ENCODE measurements at regions not wholly inside any gene's neighbourhood (a gene's known extent, or its start where the extent isn't known, plus 50 kb on each side); places are given as distances from the start of the nearest gene placed in this dataset.

- Histone ChIP-seq H3K27ac (ENCODE audit: low read length) (no peak overlapping the region), H3K4me3 (ENCODE audit: low read depth in 1 of 2, low read length in 2 of 2) (no peak overlapping the region), H3K27me3 (ENCODE audit: low read depth, low read length) (no peaks in the 10 kb centered on the region), H3K9me3 (ENCODE audit: control insufficient read depth in 1 of 2, low read length in 2 of 2) (no peaks in the 10 kb centered on the region), H3K4me1 (ENCODE audit: control insufficient read depth in 1 of 2, insufficient read depth in 2 of 2, low read length in 2 of 2) (no peaks in the 10 kb centered on the region), H3K36me3 (ENCODE audit: control insufficient read depth in 1 of 2, insufficient read depth in 2 of 2, low read length in 2 of 2) (no peaks in the 10 kb centered on the region)
Measured at GRCh38 chr12:90128526-90128925, 419.9 kb upstream of the ATP2B1 start.

GRCh38 chr12:90126125-90126524 lies 417.5 kb upstream of the ATP2B1 start:
- H3K4me3 ChIP-seq (ENCODE audit: low read depth in 1 of 2, low read length in 2 of 2): no peak overlapping the region
- no peaks in the 10 kb centered on the region for H3K36me3 ChIP-seq (ENCODE audit: control insufficient read depth in 1 of 2, insufficient read depth in 2 of 2, low read length in 2 of 2)
- H3K4me1 ChIP-seq (ENCODE audit: control insufficient read depth in 1 of 2, insufficient read depth in 2 of 2, low read length in 2 of 2): no peaks in the 10 kb centered on the region
- H3K27me3 ChIP-seq (ENCODE audit: low read depth, low read length): no peaks in the 10 kb centered on the region
- peaks cover 0 to 9% of the 10 kb centered on the region in 2 donors for H3K9me3 ChIP-seq (ENCODE audit: control insufficient read depth in 1 of 2, low read length in 2 of 2)
- no peak overlapping the region for H3K27ac ChIP-seq (ENCODE audit: low read length)

GRCh38 chr12:90124914-90125313 lies 416.3 kb upstream of the ATP2B1 start:
- Histone ChIP-seq H3K27me3 (ENCODE audit: low read depth, low read length) (no peaks in the 10 kb centered on the region), H3K36me3 (ENCODE audit: control insufficient read depth in 1 of 2, insufficient read depth in 2 of 2, low read length in 2 of 2) (no peaks in the 10 kb centered on the region), H3K4me1 (ENCODE audit: control insufficient read depth in 1 of 2, insufficient read depth in 2 of 2, low read length in 2 of 2) (no peaks in the 10 kb centered on the region), H3K4me3 (ENCODE audit: low read depth in 1 of 2, low read length in 2 of 2) (no peak overlapping the region), H3K9me3 (ENCODE audit: control insufficient read depth in 1 of 2, low read length in 2 of 2) (peaks cover 7 to 15% of the 10 kb centered on the region in 2 donors), H3K27ac (ENCODE audit: low read length) (no peak overlapping the region)

- no peak overlapping the region for H3K27ac ChIP-seq (ENCODE audit: low read length)
- no peaks in the 10 kb centered on the region for H3K4me1 ChIP-seq (ENCODE audit: control insufficient read depth in 1 of 2, insufficient read depth in 2 of 2, low read length in 2 of 2)
- H3K27me3 ChIP-seq (ENCODE audit: low read depth, low read length): no peaks in the 10 kb centered on the region
Measured at GRCh38 chr12:90124289-90124688, 415.7 kb upstream of the ATP2B1 start.

GRCh38 chr12:90122681-90123080 lies 414.0 kb upstream of the ATP2B1 start:
- no peak overlapping the region for H3K4me3 ChIP-seq (ENCODE audit: low read depth in 1 of 2, low read length in 2 of 2)

More at GRCh38 chr12:90124289-90124688, 415.7 kb upstream of the ATP2B1 start:
- H3K4me3 ChIP-seq (ENCODE audit: low read depth in 1 of 2, low read length in 2 of 2): no peak overlapping the region
- H3K9me3 ChIP-seq (ENCODE audit: control insufficient read depth in 1 of 2, low read length in 2 of 2): peaks cover 7 to 15% of the 10 kb centered on the region in 2 donors
- no peaks in the 10 kb centered on the region for H3K36me3 ChIP-seq (ENCODE audit: control insufficient read depth in 1 of 2, insufficient read depth in 2 of 2, low read length in 2 of 2)

GRCh38 chr12:90120627-90121026 lies 412.0 kb upstream of the ATP2B1 start:
- Histone ChIP-seq H3K4me1 (ENCODE audit: control insufficient read depth in 1 of 2, insufficient read depth in 2 of 2, low read length in 2 of 2) (no peaks in the 10 kb centered on the region), H3K4me3 (ENCODE audit: low read depth in 1 of 2, low read length in 2 of 2) (no peak overlapping the region), H3K27ac (ENCODE audit: low read length) (no peak overlapping the region), H3K27me3 (ENCODE audit: low read depth, low read length) (no peaks in the 10 kb centered on the region), H3K36me3 (ENCODE audit: control insufficient read depth in 1 of 2, insufficient read depth in 2 of 2, low read length in 2 of 2) (no peaks in the 10 kb centered on the region), H3K9me3 (ENCODE audit: control insufficient read depth in 1 of 2, low read length in 2 of 2) (peaks cover 7 to 15% of the 10 kb centered on the region in 2 donors)

More at GRCh38 chr12:90122681-90123080, 414.0 kb upstream of the ATP2B1 start:
- Histone ChIP-seq H3K27ac (ENCODE audit: low read length) (no peak overlapping the region), H3K4me1 (ENCODE audit: control insufficient read depth in 1 of 2, insufficient read depth in 2 of 2, low read length in 2 of 2) (no peaks in the 10 kb centered on the region), H3K36me3 (ENCODE audit: control insufficient read depth in 1 of 2, insufficient read depth in 2 of 2, low read length in 2 of 2) (no peaks in the 10 kb centered on the region), H3K9me3 (ENCODE audit: control insufficient read depth in 1 of 2, low read length in 2 of 2) (peaks cover 7 to 15% of the 10 kb centered on the region in 2 donors), H3K27me3 (ENCODE audit: low read depth, low read length) (no peaks in the 10 kb centered on the region)

GRCh38 chr12:90112666-90113065 lies 404.0 kb upstream of the ATP2B1 start:
- H3K27me3 ChIP-seq (ENCODE audit: low read depth, low read length): no peaks in the 10 kb centered on the region
- peaks cover 0 to 3% of the 10 kb centered on the region in 2 donors for H3K4me1 ChIP-seq (ENCODE audit: control insufficient read depth in 1 of 2, insufficient read depth in 2 of 2, low read length in 2 of 2)
- H3K9me3 ChIP-seq (ENCODE audit: control insufficient read depth in 1 of 2, low read length in 2 of 2): no peaks in the 10 kb centered on the region
- H3K36me3 ChIP-seq (ENCODE audit: control insufficient read depth in 1 of 2, insufficient read depth in 2 of 2, low read length in 2 of 2): no peaks in the 10 kb centered on the region
- no peak overlapping the region for H3K27ac ChIP-seq (ENCODE audit: low read length)
- H3K4me3 ChIP-seq (ENCODE audit: low read depth in 1 of 2, low read length in 2 of 2): no peak overlapping the region

- Histone ChIP-seq H3K36me3 (ENCODE audit: control insufficient read depth in 1 of 2, insufficient read depth in 2 of 2, low read length in 2 of 2) (no peaks in the 10 kb centered on the region), H3K9me3 (ENCODE audit: control insufficient read depth in 1 of 2, low read length in 2 of 2) (no peaks in the 10 kb centered on the region), H3K27ac (ENCODE audit: low read length) (no peak overlapping the region), H3K4me3 (ENCODE audit: low read depth in 1 of 2, low read length in 2 of 2) (no peak overlapping the region), H3K4me1 (ENCODE audit: control insufficient read depth in 1 of 2, insufficient read depth in 2 of 2, low read length in 2 of 2) (peaks cover 0 to 3% of the 10 kb centered on the region in 2 donors), H3K27me3 (ENCODE audit: low read depth, low read length) (no peaks in the 10 kb centered on the region)
Measured at GRCh38 chr12:90111791-90112580, 403.3 kb upstream of the ATP2B1 start.

GRCh38 chr12:90106568-90106967 lies 397.9 kb upstream of the ATP2B1 start:
- Histone ChIP-seq H3K27ac (ENCODE audit: low read length) (no peak overlapping the region), H3K4me3 (ENCODE audit: low read depth in 1 of 2, low read length in 2 of 2) (no peak overlapping the region), H3K9me3 (ENCODE audit: control insufficient read depth in 1 of 2, low read length in 2 of 2) (no peaks in the 10 kb centered on the region), H3K36me3 (ENCODE audit: control insufficient read depth in 1 of 2, insufficient read depth in 2 of 2, low read length in 2 of 2) (no peaks in the 10 kb centered on the region), H3K4me1 (ENCODE audit: control insufficient read depth in 1 of 2, insufficient read depth in 2 of 2, low read length in 2 of 2) (no peaks in the 10 kb centered on the region), H3K27me3 (ENCODE audit: low read depth, low read length) (no peaks in the 10 kb centered on the region)

- no peak overlapping the region for H3K4me3 ChIP-seq (ENCODE audit: low read depth in 1 of 2, low read length in 2 of 2)
- no peaks in the 10 kb centered on the region for H3K4me1 ChIP-seq (ENCODE audit: control insufficient read depth in 1 of 2, insufficient read depth in 2 of 2, low read length in 2 of 2)
- H3K27me3 ChIP-seq (ENCODE audit: low read depth, low read length): no peaks in the 10 kb centered on the region
- H3K27ac ChIP-seq (ENCODE audit: low read length): no peak overlapping the region
- no peaks in the 10 kb centered on the region for H3K36me3 ChIP-seq (ENCODE audit: control insufficient read depth in 1 of 2, insufficient read depth in 2 of 2, low read length in 2 of 2)
- no peaks in the 10 kb centered on the region for H3K9me3 ChIP-seq (ENCODE audit: control insufficient read depth in 1 of 2, low read length in 2 of 2)
Measured at GRCh38 chr12:90102957-90103652, 394.5 kb upstream of the ATP2B1 start.

- Histone ChIP-seq H3K9me3 (ENCODE audit: control insufficient read depth in 1 of 2, low read length in 2 of 2) (no peaks in the 10 kb centered on the region), H3K27me3 (ENCODE audit: low read depth, low read length) (no peaks in the 10 kb centered on the region), H3K36me3 (ENCODE audit: control insufficient read depth in 1 of 2, insufficient read depth in 2 of 2, low read length in 2 of 2) (no peaks in the 10 kb centered on the region), H3K4me3 (ENCODE audit: low read depth in 1 of 2, low read length in 2 of 2) (no peak overlapping the region), H3K27ac (ENCODE audit: low read length) (no peak overlapping the region), H3K4me1 (ENCODE audit: control insufficient read depth in 1 of 2, insufficient read depth in 2 of 2, low read length in 2 of 2) (no peaks in the 10 kb centered on the region)
Measured at GRCh38 chr12:90100579-90100978, 391.9 kb upstream of the ATP2B1 start.

Measured in muscle layer of duodenum (tissue), 2 donors.